ENCODE measurements at regions not wholly inside any gene's neighbourhood (a gene's known extent, or its start where the extent isn't known, plus 50 kb on each side); places are given as distances from the start of the nearest gene placed in this dataset.

DNA sequence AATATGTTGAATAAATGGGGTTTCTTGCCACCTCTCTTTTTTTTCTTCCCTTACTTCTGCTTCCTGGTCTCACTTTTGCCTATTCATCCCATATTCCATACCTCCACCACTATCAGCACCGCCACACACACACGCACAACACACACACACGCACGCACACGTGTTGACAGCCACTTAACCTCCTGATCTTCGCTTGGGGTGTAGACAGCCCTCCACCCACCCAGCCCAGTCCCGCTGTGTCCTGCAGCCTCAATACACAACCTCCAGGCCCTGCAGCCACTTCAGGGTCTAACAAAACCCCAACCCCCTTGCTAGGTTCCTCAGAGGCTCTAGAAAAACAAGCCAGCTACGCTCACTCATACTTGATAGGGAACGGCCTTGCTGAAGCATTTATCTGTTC is 72.3 kb downstream of the LINC00237 start:
- H3K36me3 Mint-ChIP-seq: no peaks in the 10 kb centered on the region
- peaks cover 6% of the 10 kb centered on the region for H3K27me3 Mint-ChIP-seq

DNA sequence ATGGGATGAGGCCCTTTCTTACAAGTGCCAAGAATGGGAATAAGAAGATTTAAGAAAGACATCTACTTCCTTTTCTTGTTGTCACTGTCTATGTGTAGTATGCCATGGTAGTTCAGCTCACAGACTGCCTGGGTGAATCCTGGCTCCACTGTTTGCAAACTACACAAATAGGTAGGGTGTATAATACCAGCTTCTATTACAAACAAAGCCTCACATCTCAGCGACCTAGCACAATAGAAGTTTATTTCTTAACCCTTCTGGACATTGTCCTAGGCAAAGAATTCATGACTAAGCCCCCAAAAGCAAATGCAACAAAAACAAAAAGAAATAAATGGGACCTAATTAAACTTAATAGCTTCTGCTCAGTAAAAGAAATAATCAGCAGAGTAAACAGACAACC is 74.5 kb downstream of the LINC00237 start:
- Mint-ChIP-seq H3K4me3 (no peak overlapping the region), H3K36me3 (no peaks in the 10 kb centered on the region), H3K4me1 (no peaks in the 10 kb centered on the region), H3K27ac (no peak overlapping the region), H3K27me3 (peaks cover 4% of the 10 kb centered on the region), H3K9me3 (no peaks in the 10 kb centered on the region)

More for the DNA sequence above, 72.3 kb downstream of the LINC00237 start:
- Mint-ChIP-seq H3K9me3 (no peaks in the 10 kb centered on the region), H3K4me3 (no peak overlapping the region), H3K4me1 (no peaks in the 10 kb centered on the region), H3K27ac (no peak overlapping the region)

DNA sequence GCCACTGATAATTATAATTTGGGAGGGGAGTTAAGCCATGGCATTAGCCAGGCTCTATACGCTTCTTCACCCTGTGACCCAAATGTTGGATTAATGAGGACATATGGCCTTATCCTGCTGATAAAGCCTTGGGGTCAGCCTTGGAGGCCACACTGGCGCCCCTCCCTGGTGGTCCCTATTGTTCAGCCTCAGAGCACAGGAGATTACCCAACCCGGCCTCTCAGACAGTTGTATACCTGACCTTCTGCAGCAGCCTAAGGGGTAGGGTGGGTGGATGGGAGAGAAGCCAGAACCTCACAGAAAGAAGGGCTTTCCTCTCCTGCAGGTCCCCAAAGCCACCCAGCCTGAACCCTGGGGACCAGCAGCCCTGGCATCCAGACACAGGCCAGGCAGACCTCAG is 76.8 kb downstream of the LINC00237 start:
- Mint-ChIP-seq H3K4me1 (no peaks in the 10 kb centered on the region), H3K27me3 (no peaks in the 10 kb centered on the region), H3K4me3 (no peak overlapping the region), H3K27ac (no peak overlapping the region), H3K36me3 (no peaks in the 10 kb centered on the region), H3K9me3 (no peaks in the 10 kb centered on the region)

DNA sequence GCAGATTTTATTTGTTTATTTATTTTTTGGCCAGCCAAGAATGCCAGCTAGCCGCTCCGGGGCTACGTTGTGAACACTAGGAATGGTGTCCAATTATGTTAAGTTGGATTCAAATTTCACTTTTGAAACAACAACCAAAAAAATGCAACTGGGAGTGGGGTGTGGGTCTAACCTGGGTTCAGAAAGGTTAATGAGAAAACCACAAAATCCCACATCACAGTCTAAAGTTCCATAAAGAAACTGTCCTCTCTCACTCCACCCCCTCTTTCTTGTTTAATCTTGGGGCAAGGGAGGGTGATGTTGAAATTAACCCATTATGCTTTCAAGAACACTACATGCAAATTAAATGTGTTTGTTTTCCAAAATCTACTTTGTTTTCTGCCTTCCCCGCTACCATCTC is 77.2 kb downstream of the LINC00237 start:
- no peaks in the 10 kb centered on the region for H3K36me3 Mint-ChIP-seq
- H3K27ac Mint-ChIP-seq: no peak overlapping the region
- no peaks in the 10 kb centered on the region for H3K9me3 Mint-ChIP-seq
- no peak overlapping the region for H3K4me3 Mint-ChIP-seq
- H3K4me1 Mint-ChIP-seq: no peaks in the 10 kb centered on the region
- H3K27me3 Mint-ChIP-seq: no peaks in the 10 kb centered on the region

DNA sequence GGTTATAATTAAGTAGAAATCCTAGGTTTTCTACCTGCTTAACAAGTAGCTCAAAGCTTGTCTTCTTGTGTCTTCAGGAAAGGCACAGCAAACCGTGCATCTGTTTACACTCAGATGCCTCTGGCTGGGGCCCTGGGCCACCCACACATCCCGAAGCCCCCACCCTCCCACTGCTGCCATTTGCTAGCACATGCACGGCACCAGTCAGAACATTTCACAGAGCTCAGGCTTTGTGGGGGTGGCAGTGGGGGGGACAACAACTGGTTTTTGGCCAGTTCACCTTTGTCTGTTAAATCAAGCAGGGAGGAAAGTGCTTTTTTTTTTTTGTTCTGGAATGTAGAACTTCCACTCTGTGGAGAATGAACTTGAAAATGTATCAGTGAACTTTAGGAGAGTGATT is 77.7 kb downstream of the LINC00237 start:
- no peak overlapping the region for H3K27ac Mint-ChIP-seq

DNA sequence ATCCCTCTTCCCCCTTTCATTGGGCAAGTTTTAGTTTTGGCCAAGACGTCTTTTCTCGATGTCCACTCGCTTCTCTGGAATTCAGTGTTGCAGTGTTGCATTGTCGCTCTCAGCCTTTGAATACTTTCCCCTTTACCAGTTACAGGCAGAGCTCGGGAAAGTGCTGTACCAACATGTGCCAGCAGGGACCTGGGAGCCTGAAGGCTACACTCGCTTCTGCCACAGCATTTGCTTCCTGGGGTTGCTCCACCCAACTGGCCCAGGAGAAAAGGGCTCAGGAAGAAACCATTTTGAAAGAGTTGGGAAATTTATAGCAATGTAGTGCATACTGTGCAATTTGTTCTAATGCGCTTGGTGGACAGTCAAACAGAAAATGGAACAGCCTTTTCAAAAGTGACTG is 78.6 kb downstream of the LINC00237 start:
- H3K27me3 Mint-ChIP-seq: no peaks in the 10 kb centered on the region
- H3K36me3 Mint-ChIP-seq: no peaks in the 10 kb centered on the region
- H3K4me1 Mint-ChIP-seq: no peaks in the 10 kb centered on the region
- no peak overlapping the region for H3K27ac Mint-ChIP-seq
- H3K4me3 Mint-ChIP-seq: no peak overlapping the region
- no peaks in the 10 kb centered on the region for H3K9me3 Mint-ChIP-seq

More for the DNA sequence above, 77.7 kb downstream of the LINC00237 start:
- no peaks in the 10 kb centered on the region for H3K27me3 Mint-ChIP-seq
- H3K4me3 Mint-ChIP-seq: no peak overlapping the region
- H3K36me3 Mint-ChIP-seq: no peaks in the 10 kb centered on the region
- no peaks in the 10 kb centered on the region for H3K9me3 Mint-ChIP-seq
- no peaks in the 10 kb centered on the region for H3K4me1 Mint-ChIP-seq

DNA sequence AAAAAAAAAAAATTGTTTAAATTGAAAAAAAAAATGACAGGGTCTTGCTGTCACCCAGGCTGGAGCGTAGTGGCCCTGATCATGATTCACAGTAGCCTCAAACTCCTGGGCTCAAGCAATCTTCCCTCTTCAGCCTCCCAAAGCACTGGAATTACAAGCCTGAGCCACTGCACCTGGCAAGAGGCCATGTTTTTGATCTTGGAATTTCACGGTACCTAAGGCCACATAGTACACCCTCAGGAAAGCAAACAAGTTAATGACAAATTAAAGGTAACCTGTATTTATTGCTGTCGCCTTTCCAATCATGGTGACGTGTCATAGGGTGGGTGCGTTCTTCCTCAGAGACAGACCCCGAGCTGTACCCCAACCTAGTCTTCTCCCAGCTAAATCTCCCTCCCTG is 79.2 kb downstream of the LINC00237 start:
- H3K4me3 Mint-ChIP-seq: no peak overlapping the region
- no peaks in the 10 kb centered on the region for H3K4me1 Mint-ChIP-seq
- H3K36me3 Mint-ChIP-seq: no peaks in the 10 kb centered on the region
- H3K27me3 Mint-ChIP-seq: no peaks in the 10 kb centered on the region
- no peaks in the 10 kb centered on the region for H3K9me3 Mint-ChIP-seq
- no peak overlapping the region for H3K27ac Mint-ChIP-seq

DNA sequence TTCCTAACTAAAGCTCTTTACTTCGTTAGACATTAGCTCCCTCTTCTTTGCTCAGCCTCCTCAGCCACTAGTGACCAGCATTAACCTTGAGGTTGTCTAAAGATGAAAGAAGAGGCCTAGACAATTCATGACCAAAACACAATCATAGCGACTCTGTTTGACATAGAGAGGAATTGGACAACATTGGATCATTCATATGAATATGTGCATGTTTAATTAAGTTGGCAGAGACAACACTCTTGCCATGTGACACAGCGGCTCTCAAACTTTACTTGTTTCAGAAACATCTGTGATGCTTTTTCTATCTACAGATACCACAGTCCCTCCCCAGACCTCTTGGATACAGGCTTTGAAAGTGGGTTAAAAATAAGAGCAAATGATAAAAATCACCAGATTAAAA is 81.7 kb downstream of the LINC00237 start:
- H3K4me3 Mint-ChIP-seq: no peak overlapping the region
- H3K9me3 Mint-ChIP-seq: no peaks in the 10 kb centered on the region
- no peaks in the 10 kb centered on the region for H3K4me1 Mint-ChIP-seq
- no peak overlapping the region for H3K27ac Mint-ChIP-seq
- no peaks in the 10 kb centered on the region for H3K36me3 Mint-ChIP-seq
- H3K27me3 Mint-ChIP-seq: peaks cover 20% of the 10 kb centered on the region

DNA sequence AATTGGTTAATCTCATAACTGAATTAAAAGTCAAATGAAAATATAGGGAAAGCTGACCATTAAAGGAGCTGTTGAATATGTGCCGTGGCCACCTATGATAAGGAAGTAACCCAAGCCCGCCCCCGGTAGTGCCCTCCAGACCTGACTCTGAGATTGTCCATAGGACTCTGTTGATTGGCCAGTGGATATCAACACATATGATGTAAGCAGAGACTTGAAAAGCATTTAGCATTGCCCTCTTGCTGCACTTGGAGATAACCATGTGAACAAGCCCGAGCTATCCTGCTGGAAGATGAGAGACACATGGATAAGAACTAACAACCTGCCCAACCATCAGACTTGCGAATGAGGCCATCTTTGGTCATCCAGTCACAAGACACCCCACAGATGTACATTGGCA is 83.2 kb downstream of the LINC00237 start:
- Mint-ChIP-seq H3K4me1 (no peaks in the 10 kb centered on the region), H3K4me3 (no peak overlapping the region), H3K27me3 (peaks cover 33% of the 10 kb centered on the region), H3K27ac (peak overlapping the region in 1 of 3 donors; percentile 31), H3K36me3 (no peaks in the 10 kb centered on the region), H3K9me3 (peaks cover 0 to 1% (median 0%) of the 10 kb centered on the region in 3 donors)

DNA sequence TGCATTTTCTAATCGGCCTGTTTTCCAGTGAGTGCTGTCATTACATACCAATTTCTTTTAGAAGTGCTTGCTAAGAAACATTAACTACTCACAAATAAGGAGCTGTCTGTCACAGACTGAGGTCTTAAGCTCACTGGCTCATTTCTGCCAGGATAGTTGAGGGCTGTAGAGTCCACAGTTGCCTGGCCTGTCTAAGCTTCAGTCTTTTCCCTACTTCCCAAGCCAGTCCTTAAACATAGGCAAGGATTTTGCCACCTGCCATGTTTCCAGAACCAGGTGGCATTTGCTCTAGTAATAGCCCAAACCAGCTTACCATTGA is 84.7 kb downstream of the LINC00237 start:
- H3K4me3 Mint-ChIP-seq: no peak overlapping the region
- peaks cover 0 to 1% (median 0%) of the 10 kb centered on the region in 3 donors for H3K9me3 Mint-ChIP-seq
- peaks cover 37% of the 10 kb centered on the region for H3K27me3 Mint-ChIP-seq
- no peaks in the 10 kb centered on the region for H3K36me3 Mint-ChIP-seq
- H3K4me1 Mint-ChIP-seq: no peaks in the 10 kb centered on the region
- H3K27ac Mint-ChIP-seq: no peak overlapping the region

DNA sequence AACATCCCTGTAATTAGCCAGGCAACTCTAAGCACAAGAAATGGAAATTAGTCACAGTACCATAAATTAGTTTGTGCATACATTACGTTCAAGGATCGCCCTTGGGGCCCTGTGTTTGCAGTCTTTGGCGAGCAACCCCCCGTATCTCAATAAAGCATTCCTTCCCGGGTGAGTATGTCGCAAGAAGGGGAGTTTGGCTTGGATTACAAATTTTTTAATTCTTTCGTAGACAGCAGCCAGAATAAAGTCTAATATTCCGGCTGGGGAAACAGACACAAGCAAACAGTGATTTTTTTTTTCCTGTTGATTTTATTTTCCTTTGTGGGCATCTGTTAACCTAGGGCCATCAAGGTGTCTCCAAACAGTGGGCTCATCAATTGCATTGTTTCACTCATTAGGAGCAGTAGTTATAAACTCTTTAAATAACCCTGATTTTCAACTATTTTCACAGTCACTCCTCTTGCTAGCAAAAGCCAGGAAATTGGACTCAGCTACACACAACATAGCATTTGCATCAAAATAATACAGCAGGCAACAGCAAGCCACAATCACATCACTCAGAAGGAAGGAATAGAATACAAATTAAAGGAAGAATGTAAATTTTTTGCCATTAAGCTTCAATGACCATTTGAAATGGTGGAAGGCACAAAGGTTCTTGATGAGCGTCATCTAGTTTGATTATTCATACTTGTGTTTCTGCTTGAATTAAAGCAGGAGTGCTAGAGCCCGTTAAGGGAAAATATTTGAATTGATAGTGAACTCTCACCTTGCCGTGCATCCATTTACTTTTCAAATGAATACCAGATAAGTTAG is 85.3 kb downstream of the LINC00237 start:
- H3K27me3 Mint-ChIP-seq: peaks cover 37% of the 10 kb centered on the region
- no peaks in the 10 kb centered on the region for H3K4me1 Mint-ChIP-seq
- no peak overlapping the region for H3K27ac Mint-ChIP-seq
- H3K4me3 Mint-ChIP-seq: no peak overlapping the region
- peaks cover 0 to 1% (median 0%) of the 10 kb centered on the region in 3 donors for H3K9me3 Mint-ChIP-seq
- H3K36me3 Mint-ChIP-seq: no peaks in the 10 kb centered on the region

DNA sequence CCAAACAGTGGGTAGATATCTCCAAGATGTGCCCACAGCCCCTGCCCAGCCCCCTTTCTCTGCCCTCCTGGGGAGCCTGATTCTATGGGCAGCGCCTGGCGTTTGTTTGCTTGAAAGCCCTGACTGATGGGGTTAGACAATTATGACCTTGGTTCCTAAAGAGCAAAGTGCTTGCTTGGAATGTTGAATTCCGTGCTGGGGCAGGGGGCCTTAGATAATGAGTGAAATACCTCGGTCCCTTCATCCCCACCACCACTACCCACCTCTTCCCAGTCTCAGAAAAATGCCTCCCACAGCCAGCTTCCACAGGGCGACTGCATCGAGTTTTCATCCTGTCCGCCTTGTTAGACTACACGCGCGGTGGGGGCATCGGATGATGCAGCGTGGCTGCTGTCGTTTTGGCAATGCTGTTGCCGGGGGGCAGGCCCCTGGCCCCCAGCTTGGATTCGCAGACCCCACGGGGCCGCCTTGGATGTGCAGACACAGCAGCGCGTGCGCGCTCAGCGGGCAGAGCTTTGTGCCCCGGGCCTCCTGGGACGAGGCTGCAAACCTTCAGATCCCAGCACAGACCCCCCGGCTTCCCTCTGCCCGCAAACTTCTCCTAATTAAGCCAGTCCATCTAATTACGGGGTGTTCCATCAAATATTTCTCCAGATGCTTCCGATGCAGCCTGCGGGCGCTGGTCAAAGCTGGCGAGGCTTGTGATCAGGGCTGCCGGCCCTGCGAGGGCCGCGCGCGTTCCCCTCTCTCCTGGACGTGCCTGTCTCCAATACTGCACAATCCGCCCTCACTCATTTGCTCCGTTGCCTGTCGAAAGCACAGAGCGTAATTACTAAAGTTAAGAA is 86.1 kb downstream of the LINC00237 start:
- Mint-ChIP-seq H3K27ac (no peak overlapping the region), H3K36me3 (no peaks in the 10 kb centered on the region), H3K4me1 (no peaks in the 10 kb centered on the region), H3K9me3 (peaks cover 0 to 1% (median 0%) of the 10 kb centered on the region in 3 donors), H3K4me3 (no peak overlapping the region), H3K27me3 (peaks cover 37% of the 10 kb centered on the region)

DNA sequence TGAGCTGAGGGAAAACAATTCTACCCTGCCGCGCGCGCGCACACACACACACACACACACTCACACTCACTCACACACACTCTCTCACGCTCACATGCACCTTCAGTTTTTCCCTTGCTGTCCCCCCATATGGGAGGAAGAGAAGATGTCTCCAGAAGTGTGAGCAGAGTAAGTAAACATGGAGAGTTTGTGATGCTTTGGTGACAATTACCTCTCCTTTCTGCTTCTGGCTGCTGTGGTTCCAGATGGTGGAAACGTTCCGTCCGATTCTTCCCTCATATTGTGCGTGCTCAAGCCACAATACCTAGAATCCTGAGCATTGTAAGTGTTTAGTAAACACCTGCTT is 86.7 kb downstream of the LINC00237 start:
- H3K27me3 Mint-ChIP-seq: peaks cover 37% of the 10 kb centered on the region
- no peak overlapping the region for H3K4me3 Mint-ChIP-seq
- H3K9me3 Mint-ChIP-seq: peaks cover 0 to 1% (median 0%) of the 10 kb centered on the region in 3 donors
- no peaks in the 10 kb centered on the region for H3K4me1 Mint-ChIP-seq
- no peak overlapping the region for H3K27ac Mint-ChIP-seq
- H3K36me3 Mint-ChIP-seq: no peaks in the 10 kb centered on the region

DNA sequence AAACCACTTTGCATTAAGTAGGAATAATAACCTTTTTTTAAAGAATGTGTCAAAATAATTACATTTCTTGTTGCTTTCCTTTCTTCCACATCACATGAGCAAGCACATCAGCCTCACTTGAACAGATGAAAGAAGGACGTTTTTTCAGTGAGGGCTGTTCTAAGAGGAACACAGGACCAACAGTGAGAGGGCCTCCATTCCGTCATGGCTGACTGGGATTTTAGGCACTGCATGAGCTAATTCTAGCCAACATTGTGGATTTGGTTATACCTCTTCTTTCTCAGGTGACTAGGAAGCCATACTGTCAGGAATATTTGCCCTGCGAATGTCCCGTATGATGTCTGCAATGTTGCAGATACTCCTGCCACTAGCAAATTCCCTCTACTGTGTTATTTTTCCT is 87.6 kb downstream of the LINC00237 start:
- Mint-ChIP-seq H3K27ac (no peak overlapping the region), H3K4me1 (no peaks in the 10 kb centered on the region), H3K9me3 (peaks cover 0 to 1% (median 0%) of the 10 kb centered on the region in 3 donors), H3K36me3 (no peaks in the 10 kb centered on the region), H3K27me3 (peaks cover 37% of the 10 kb centered on the region), H3K4me3 (no peak overlapping the region)

DNA sequence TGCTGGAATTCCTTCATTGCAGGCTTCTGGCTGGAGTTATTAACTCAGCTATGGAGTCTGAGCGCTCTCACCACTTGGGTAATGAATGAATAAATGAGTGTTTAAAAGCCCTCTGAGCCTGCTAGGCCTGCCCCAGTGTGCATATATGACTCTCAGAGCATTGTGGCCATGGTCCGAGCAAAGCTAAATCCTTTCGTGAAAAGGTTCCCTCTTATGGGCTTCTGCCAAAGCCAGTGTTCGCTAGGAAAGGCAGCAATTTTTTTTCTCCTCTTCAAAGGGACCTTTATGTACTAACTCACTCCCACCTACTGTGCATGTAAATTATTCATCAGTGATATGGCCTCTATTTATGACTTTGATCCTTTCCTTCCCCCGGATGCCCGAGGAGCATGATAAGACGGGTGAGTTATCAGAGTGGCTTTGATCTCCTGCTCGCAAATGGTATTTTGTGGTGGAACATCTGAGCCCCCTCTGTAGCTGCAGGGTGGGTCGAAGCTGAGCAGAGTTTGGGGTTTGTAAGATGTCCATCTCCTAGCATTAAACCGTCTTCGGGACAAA is 88.6 kb downstream of the LINC00237 start:
- peaks cover 37% of the 10 kb centered on the region for H3K27me3 Mint-ChIP-seq

More for the DNA sequence above, 88.6 kb downstream of the LINC00237 start:
- Mint-ChIP-seq H3K4me1 (no peaks in the 10 kb centered on the region), H3K4me3 (no peak overlapping the region), H3K9me3 (peaks cover 0 to 1% (median 0%) of the 10 kb centered on the region in 3 donors), H3K27ac (no peak overlapping the region), H3K36me3 (no peaks in the 10 kb centered on the region)

Data from IgD-negative memory B cell (primary cell).